Posterior vena cava (tissue), 2 donors: ENCODE measurements at regions not wholly inside any gene's neighbourhood (a gene's known extent, or its start where the extent isn't known, plus 50 kb on each side); places are given as distances from the start of the nearest gene placed in this dataset.
"Not testable (repeated sequence)": the region's sequence is repeated elsewhere in the genome, so short reads cannot be mapped to it uniquely, and the experiment has no call there.

Experiments used
- DNase-seq: peaks from one replicate; pipeline ENCODE4 v3.0.0-alpha.2; 2020; ENCODE audit warnings: low spot score
- intact Hi-C, 2 donors: fragments of 100-400 bp; cut with DNase I; formaldehyde crosslinking; loops; one replicate each; pipeline versions ENCODE4 v1.14.1 to v1.14.2; 2022 to 2023
- donor health status: DM: yes; HTN: yes; CAD: no.
- donor health status: DM: yes; HTN: yes; CAD: no.

GRCh38 chr1:214715126-214715525 is 112.1 kb downstream of the CENPF start:
- intact Hi-C loops: no loop called here
- no peak for DNase-seq

GRCh38 chr1:214717351-214717750 is 114.4 kb downstream of the CENPF start:
- DNase-seq: no peak
- intact Hi-C loops: no loop called here

GRCh38 chr1:214718724-214719123 is 115.7 kb downstream of the CENPF start:
- DNase-seq: no peak
- intact Hi-C loops: no loop called here

DNA sequence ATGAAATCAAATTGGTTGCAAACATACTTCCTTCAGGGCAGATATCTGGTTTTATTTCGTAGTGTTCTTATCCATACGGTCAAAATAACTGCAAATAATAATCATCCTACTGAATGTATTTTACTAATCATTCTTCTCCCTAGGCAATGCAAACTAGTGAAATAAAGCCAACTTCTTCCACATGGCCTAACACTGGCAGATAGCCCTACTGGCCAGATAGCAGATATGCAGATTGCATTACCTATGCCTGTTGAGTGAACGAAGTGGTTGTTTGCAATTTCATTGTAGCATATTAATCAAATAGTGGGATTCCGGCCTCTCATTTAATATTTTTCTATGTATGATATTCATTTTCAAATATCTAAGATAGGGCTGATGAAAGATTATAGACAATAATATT is 116.2 kb downstream of the CENPF start:
- no peak for DNase-seq
- intact Hi-C loops: no loop called here

GRCh38 chr1:214720561-214720960 is 117.6 kb downstream of the CENPF start:
- no peak for DNase-seq
- intact Hi-C loops: no loop called here

GRCh38 chr1:214727274-214727673 is 124.3 kb downstream of the CENPF start:
- intact Hi-C loops: no loop called here
- DNase-seq: no peak

DNA sequence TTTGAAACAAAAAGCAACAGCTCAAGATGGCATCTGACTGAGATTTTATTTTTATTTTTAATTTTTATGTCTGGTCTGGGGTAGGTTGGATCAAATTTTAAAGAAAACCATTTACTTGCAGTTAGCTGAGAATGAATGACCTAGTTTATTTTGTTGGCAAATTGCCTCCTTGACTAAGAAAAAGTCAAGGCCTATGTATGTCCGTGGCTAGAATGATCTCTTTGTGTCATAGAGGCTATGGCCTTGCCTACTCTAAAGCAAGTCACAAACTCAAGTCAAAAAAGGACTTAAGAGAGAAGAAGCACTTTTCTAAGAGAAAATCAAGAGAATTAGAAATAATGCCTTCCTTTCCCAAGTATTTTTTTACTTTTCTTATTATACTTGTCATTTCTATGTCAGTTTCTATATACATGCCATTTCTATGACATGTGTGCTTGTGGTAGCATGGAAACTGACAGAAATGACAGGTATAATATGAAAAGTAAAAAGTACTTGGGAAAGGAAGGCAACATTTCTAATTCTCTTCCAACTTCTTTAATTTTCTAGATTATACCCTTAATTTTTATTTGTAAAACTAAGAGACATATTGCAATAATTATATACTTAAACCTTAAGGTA is 136.7 kb downstream of the CENPF start:
- no peak for DNase-seq
- intact Hi-C loops: no loop called here

- no peak for DNase-seq
- intact Hi-C loops: no loop called here
Observed at GRCh38 chr1:214740471-214740870, 137.5 kb downstream of the CENPF start.

DNA sequence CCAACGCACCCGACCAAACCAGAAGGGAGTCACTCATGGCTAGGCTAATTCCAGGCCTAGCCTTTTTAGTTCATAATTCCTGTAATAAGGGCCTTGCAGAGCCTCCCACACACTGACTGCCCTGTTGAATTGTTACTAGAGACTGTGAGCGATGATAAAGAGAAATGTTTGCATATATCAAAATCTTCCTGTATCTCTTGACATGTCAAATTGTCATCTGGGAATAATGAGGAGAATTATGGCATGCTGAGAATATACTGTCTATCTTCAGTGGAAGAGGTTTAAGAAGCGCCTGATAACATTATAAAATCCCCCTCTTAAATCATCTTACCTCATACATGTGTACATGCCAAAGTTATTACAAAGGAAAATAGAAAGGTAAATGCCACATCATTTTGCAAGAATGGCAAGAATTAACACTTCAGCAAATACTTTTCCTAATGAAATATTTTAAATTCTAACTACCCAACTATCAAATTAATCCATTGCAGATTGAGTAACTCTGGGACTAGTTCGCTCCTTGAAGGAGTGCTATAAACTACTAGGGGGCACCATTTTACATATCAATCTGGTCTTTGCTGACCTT is 144.1 kb downstream of the CENPF start:
- no peak for DNase-seq
- intact Hi-C loops: no loop called here

- intact Hi-C loops: no loop called here
- peak; percentile 45 for DNase-seq
Observed at GRCh38 chr1:214753236-214753852, 150.3 kb downstream of the CENPF start.

DNA sequence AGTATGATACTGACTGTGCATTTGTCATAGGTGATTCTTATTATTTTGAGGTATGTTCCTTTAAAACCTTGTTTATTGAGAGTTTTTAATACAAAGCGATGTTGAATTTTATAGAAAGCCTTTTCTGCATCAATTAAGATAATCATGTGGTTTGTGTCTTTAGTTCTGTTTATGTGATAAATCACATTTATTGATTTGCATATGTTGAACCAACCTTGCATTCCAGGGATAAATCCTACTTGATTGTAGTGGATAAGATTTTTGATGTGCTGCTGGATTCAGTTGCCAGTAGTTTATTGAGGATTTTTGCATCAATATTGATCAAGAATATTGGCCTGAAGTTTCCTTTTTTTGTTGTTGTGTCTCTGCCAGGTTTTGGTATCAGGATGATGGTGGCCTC is 158.0 kb downstream of the CENPF start:
- intact Hi-C loops: no loop called here

DNA sequence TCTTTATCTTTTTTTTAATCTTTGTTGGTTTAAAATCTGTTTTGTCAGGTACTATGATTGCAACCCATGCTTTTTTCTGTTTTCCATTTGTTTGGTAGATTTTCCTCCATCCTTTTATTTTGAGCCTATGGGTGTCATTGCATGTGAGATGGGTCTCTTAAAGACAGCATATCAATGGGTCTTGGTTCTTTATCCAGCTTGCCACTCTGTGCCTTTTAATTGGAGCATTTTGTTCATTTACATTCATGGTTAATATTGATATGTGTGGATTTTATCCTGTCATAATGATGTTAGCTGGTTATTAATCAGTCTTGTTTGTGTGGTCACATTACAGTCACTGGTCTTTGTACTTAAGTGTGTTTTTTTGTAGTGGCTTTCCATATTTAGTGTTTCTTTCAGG is 159.9 kb downstream of the CENPF start:
- intact Hi-C loops: loop anchor here in 1 of 2 donors (1.0 kb wide), 1 partner anchor 29 kb away; no protein-coding TSS in a partner anchor
- DNase-seq: no peak

More for the DNA sequence above, 158.0 kb downstream of the CENPF start:
- DNase-seq: no peak

DNA sequence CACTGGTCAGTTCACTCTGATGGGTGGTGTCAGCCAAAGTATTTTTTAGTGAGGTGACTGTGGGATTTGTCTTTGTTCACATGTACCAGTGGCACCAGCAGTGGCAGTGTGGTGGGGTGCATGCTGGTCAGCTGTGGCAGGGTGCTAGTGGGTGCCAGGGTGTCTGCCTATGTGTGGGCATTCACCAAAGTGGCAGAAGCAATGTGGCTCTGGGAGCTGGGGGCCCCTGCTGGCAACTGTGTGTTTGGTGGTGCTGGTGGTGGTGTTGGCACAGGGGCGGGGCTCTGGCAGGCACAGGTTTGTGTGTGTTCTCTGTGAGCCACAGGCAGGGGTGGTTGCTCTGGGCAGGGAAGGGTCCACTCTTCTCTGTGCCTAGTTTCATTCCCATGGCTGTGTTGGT is 161.5 kb downstream of the CENPF start:
- DNase-seq: peak; percentile 38
- intact Hi-C loops: no loop called here

- intact Hi-C loops: no loop called here
Observed at GRCh38 chr1:214767221-214767620, 164.2 kb downstream of the CENPF start.

DNA sequence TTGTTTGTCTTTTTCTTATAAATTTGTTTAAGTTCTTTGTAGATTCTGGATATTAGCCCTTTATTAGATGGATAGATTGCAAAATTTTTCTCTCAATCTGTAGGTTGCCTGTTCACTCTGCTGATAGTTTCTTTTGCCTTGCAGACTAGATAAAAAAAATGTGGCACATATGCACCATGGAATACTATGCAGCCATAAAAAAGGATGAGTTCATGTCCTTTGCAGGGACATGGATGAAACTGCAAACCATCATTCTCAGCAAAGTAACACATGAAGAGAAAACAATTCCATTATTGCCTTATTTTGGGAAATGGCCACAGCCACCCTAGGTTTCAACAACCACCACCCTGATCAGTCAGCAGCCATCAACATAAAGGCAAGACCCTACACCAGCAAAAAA is 166.7 kb downstream of the CENPF start:
- intact Hi-C loops, DNase-seq: not testable (repeated sequence)

More at GRCh38 chr1:214767221-214767620, 164.2 kb downstream of the CENPF start:
- DNase-seq: no peak

GRCh38 chr1:214777364-214777763 is 174.4 kb downstream of the CENPF start:
- intact Hi-C loops: no loop called here
- DNase-seq: no peak

- intact Hi-C loops: no loop called here
- no peak for DNase-seq
Observed at GRCh38 chr1:214791961-214792360, 189.0 kb downstream of the CENPF start.

GRCh38 chr1:214792527-214793186 is 189.7 kb downstream of the CENPF start:
- intact Hi-C loops: no loop called here
- no peak for DNase-seq

GRCh38 chr1:214793708-214794107 is 190.7 kb downstream of the CENPF start:
- intact Hi-C loops: no loop called here
- no peak for DNase-seq

DNA sequence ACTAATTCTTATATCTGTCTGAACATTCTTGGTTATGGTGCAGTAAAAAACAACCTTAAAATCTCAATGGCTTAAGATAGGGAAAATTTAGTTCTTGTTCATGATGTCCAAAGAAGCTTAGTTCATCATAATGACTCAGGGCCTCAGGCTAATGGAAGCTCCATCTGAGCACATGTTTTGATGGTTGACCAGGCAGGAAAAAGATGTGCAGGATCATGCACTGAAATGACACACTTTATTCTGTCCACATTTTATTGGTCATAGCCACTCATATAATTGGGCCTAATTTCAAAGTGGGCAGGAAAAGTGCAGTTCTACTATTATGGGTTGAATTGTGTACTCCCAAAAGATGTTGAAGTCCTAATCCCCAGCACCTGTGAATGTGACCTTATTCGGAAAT is 198.2 kb downstream of the CENPF start:
- intact Hi-C loops: no loop called here
- DNase-seq: no peak
